ENCODE measurements at regions not wholly inside any gene's neighbourhood (a gene's known extent, or its start where the extent isn't known, plus 50 kb on each side); places are given as distances from the start of the nearest gene placed in this dataset.

DNA sequence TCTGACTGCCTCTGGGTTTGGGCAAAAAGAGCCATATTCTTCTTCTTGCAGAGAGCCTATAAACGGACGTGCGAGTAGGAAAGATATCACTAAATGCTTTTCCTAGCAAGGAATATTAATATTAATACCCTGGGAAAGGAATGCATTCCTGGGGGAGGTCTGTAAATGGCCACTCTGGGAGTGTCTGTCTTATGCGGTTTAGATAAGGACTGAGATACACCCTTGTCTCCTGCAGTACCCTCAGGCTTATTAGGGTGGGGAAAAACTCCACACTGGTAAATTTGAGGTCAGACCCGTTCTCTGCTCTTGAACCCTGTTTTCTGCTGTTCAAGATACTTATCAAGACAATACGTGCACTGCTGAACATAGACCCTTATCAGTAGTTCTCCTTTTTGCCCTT, 763.8 kb downstream of the SLITRK5 start:
- TF ChIP-seq GABPA (IDR thresholded peaks at IDR 0.05 in 1 of 2, conservative IDR thresholded peaks at IDR 0.05 in 1 of 2) (no peak), JUND (IDR thresholded peaks at IDR 0.05) (no peak), RAD21 (IDR thresholded peaks at IDR 0.05) (no peak), EGR1 (IDR thresholded peaks at IDR 0.05; ENCODE audit: low read depth in 2 of 2) (no peak), TAF1 (conservative IDR thresholded peaks at IDR 0.05) (no peak), NR2F2 (IDR thresholded peaks at IDR 0.05) (no peak)
- TF ChIP-seq, protein P1, sequence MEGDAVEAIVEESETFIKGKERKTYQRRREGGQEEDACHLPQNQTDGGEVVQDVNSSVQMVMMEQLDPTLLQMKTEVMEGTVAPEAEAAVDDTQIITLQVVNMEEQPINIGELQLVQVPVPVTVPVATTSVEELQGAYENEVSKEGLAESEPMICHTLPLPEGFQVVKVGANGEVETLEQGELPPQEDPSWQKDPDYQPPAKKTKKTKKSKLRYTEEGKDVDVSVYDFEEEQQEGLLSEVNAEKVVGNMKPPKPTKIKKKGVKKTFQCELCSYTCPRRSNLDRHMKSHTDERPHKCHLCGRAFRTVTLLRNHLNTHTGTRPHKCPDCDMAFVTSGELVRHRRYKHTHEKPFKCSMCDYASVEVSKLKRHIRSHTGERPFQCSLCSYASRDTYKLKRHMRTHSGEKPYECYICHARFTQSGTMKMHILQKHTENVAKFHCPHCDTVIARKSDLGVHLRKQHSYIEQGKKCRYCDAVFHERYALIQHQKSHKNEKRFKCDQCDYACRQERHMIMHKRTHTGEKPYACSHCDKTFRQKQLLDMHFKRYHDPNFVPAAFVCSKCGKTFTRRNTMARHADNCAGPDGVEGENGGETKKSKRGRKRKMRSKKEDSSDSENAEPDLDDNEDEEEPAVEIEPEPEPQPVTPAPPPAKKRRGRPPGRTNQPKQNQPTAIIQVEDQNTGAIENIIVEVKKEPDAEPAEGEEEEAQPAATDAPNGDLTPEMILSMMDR (IDR thresholded peaks at IDR 0.05; ENCODE audit: low read depth, low read length, missing input control) = no peak
- TF ChIP-seq, protein P2, sequence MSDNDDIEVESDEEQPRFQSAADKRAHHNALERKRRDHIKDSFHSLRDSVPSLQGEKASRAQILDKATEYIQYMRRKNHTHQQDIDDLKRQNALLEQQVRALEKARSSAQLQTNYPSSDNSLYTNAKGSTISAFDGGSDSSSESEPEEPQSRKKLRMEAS (IDR thresholded peaks at IDR 0.05) = no peak
- TF ChIP-seq, protein P3, sequence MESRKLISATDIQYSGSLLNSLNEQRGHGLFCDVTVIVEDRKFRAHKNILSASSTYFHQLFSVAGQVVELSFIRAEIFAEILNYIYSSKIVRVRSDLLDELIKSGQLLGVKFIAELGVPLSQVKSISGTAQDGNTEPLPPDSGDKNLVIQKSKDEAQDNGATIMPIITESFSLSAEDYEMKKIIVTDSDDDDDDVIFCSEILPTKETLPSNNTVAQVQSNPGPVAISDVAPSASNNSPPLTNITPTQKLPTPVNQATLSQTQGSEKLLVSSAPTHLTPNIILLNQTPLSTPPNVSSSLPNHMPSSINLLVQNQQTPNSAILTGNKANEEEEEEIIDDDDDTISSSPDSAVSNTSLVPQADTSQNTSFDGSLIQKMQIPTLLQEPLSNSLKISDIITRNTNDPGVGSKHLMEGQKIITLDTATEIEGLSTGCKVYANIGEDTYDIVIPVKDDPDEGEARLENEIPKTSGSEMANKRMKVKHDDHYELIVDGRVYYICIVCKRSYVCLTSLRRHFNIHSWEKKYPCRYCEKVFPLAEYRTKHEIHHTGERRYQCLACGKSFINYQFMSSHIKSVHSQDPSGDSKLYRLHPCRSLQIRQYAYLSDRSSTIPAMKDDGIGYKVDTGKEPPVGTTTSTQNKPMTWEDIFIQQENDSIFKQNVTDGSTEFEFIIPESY (IDR thresholded peaks at IDR 0.05) = no peak
- TF ChIP-seq, protein P4, sequence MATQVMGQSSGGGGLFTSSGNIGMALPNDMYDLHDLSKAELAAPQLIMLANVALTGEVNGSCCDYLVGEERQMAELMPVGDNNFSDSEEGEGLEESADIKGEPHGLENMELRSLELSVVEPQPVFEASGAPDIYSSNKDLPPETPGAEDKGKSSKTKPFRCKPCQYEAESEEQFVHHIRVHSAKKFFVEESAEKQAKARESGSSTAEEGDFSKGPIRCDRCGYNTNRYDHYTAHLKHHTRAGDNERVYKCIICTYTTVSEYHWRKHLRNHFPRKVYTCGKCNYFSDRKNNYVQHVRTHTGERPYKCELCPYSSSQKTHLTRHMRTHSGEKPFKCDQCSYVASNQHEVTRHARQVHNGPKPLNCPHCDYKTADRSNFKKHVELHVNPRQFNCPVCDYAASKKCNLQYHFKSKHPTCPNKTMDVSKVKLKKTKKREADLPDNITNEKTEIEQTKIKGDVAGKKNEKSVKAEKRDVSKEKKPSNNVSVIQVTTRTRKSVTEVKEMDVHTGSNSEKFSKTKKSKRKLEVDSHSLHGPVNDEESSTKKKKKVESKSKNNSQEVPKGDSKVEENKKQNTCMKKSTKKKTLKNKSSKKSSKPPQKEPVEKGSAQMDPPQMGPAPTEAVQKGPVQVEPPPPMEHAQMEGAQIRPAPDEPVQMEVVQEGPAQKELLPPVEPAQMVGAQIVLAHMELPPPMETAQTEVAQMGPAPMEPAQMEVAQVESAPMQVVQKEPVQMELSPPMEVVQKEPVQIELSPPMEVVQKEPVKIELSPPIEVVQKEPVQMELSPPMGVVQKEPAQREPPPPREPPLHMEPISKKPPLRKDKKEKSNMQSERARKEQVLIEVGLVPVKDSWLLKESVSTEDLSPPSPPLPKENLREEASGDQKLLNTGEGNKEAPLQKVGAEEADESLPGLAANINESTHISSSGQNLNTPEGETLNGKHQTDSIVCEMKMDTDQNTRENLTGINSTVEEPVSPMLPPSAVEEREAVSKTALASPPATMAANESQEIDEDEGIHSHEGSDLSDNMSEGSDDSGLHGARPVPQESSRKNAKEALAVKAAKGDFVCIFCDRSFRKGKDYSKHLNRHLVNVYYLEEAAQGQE (IDR thresholded peaks at IDR 0.05) = no peak
- TF ChIP-seq, protein P5, sequence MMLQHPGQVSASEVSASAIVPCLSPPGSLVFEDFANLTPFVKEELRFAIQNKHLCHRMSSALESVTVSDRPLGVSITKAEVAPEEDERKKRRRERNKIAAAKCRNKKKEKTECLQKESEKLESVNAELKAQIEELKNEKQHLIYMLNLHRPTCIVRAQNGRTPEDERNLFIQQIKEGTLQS (IDR thresholded peaks at IDR 0.05) = no peak

Measured in liver (tissue), 3 donors.